Lower leg skin (tissue), 3 donors: ENCODE measurements at regions not wholly inside any gene's neighbourhood (a gene's known extent, or its start where the extent isn't known, plus 50 kb on each side); places are given as distances from the start of the nearest gene placed in this dataset.

Source experiments
- POLR2A ChIP-seq, 2 donors: fragments of 450-650 bp; IDR thresholded peaks; one replicate each; pipeline ENCODE4 v1.6.1; 2016 to 2017; ENCODE audit warnings: antibody characterized with exemption in 2 of 2, mild to moderate bottlenecking in 1 of 2, moderate library complexity in 1 of 2
- TF ChIP-seq, protein P1 (sequence below), 3 donors: fragments of 450-650 bp; IDR thresholded peaks; one replicate each; pipeline ENCODE4 v1.5.1; 2016; ENCODE audit warnings: antibody characterized with exemption in 3 of 3, mild to moderate bottlenecking in 3 of 3, moderate library complexity in 2 of 3

DNA sequence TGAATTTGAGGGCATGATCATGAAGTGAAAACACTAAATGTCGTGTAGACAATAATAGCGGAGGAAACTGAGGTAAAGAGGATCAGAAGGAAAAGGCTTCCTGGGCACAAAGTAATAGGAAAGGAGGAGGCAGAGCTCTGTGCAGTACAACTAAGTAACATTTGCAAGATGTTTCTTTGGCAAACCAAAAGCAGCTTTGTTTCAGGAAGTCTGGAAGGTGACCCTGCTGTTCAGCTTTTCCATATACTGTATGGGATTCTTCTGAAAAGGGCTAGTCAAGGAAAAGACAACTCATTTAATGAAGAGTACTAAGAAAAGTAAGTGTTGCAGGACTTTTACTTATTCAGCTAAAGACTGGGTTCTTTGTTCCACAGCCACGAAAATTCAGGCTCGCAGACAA, 463.1 kb downstream of the PCDH7 start:
- TF ChIP-seq, protein P1, sequence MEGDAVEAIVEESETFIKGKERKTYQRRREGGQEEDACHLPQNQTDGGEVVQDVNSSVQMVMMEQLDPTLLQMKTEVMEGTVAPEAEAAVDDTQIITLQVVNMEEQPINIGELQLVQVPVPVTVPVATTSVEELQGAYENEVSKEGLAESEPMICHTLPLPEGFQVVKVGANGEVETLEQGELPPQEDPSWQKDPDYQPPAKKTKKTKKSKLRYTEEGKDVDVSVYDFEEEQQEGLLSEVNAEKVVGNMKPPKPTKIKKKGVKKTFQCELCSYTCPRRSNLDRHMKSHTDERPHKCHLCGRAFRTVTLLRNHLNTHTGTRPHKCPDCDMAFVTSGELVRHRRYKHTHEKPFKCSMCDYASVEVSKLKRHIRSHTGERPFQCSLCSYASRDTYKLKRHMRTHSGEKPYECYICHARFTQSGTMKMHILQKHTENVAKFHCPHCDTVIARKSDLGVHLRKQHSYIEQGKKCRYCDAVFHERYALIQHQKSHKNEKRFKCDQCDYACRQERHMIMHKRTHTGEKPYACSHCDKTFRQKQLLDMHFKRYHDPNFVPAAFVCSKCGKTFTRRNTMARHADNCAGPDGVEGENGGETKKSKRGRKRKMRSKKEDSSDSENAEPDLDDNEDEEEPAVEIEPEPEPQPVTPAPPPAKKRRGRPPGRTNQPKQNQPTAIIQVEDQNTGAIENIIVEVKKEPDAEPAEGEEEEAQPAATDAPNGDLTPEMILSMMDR (IDR thresholded peaks at IDR 0.05), result no peak
- TF ChIP-seq POLR2A (IDR thresholded peaks at IDR 0.05), result no peak
